Fibroblast of pulmonary artery (primary cell): ENCODE measurements at regions not wholly inside any gene's neighbourhood (a gene's known extent, or its start where the extent isn't known, plus 50 kb on each side); places are given as distances from the start of the nearest gene placed in this dataset.
A peak's percentile ranks its signal among the peaks of the same experiment; 100 is the strongest.

Experiments used
- DNase-seq: peaks from one replicate; pipeline ENCODE4 v3.0.0-alpha.2; 2010; ENCODE audit warnings: low read depth
- H3K4me3 ChIP-seq: replicated peaks from 2 replicates; pipeline ENCODE4 v1.5.1; 2011; ENCODE audit warnings: low read depth, mild to moderate bottlenecking, control low read depth, low read length, moderate library complexity
- TF ChIP-seq, protein P1 (sequence below): IDR thresholded peaks from 2 replicates; pipeline ENCODE4 v1.5.1; 2011; ENCODE audit warnings: mild to moderate bottlenecking, control low read depth, low read length, inconsistent platforms; ENCODE audit errors: missing control alignments

DNA sequence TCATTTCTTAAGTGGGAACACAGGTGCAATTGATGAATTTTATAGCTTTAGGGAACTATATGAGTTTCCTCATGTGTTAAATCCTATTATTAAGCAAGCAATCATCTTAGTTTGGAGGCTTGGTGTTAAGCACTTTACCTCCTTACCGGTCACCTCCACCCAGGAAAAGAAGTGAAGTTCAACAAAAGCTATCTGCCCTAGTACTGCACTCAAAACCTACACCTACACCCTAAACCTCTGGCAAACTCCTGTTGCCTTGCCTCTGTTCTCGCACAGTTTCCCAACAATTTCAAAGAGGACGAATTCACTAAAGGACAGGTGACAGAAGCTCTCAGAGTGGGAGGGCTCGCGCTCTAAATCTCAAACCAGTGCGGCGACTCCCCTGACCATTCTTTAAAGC lies 85.7 kb upstream of the TENT5D start:
- no peak for DNase-seq
- peak overlapping the region; percentile 32 for H3K4me3 ChIP-seq
- TF ChIP-seq, protein P1, sequence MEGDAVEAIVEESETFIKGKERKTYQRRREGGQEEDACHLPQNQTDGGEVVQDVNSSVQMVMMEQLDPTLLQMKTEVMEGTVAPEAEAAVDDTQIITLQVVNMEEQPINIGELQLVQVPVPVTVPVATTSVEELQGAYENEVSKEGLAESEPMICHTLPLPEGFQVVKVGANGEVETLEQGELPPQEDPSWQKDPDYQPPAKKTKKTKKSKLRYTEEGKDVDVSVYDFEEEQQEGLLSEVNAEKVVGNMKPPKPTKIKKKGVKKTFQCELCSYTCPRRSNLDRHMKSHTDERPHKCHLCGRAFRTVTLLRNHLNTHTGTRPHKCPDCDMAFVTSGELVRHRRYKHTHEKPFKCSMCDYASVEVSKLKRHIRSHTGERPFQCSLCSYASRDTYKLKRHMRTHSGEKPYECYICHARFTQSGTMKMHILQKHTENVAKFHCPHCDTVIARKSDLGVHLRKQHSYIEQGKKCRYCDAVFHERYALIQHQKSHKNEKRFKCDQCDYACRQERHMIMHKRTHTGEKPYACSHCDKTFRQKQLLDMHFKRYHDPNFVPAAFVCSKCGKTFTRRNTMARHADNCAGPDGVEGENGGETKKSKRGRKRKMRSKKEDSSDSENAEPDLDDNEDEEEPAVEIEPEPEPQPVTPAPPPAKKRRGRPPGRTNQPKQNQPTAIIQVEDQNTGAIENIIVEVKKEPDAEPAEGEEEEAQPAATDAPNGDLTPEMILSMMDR = no peak

DNA sequence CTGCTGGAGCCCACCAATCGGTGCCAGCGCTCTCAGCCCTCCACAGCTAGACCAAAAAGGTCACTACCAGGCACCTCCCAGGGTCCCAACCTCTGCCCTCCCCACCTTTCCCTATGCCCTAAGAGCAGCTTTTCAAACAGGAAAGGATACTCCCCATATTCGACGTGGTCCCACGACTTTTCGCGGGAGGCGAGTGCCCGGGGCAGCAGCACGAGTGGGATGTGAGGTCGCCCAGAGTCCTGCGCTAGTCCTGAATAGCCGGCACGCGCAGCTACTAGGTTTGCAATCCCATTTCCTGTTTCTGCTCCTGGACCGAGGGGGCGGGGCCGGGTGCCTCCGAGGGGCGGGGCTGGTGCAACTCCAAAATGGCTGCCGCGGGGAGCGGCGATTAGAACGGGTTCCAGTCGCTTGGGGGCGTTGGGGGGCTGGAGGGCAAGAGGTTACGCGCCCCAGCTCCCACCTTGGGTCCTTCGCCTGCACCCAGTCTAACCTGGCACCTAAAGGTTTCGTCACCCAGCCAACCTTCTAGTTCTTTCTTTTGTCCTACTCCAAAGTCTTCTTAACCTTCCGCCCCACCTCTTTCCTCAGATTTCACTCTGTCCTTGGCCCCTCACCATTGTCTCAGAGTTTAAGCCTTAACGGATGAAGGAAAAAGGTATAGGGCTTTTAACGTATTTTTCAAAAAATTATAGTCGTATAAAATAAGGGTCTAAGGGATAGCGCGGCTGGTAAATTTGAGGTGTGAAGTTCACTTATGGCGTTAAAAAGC lies 85.0 kb upstream of the TENT5D start:
- TF ChIP-seq, protein P1 = no peak
- peak overlapping the region; percentile 32 for H3K4me3 ChIP-seq
- DNase-seq = peak; percentile 2

DNA sequence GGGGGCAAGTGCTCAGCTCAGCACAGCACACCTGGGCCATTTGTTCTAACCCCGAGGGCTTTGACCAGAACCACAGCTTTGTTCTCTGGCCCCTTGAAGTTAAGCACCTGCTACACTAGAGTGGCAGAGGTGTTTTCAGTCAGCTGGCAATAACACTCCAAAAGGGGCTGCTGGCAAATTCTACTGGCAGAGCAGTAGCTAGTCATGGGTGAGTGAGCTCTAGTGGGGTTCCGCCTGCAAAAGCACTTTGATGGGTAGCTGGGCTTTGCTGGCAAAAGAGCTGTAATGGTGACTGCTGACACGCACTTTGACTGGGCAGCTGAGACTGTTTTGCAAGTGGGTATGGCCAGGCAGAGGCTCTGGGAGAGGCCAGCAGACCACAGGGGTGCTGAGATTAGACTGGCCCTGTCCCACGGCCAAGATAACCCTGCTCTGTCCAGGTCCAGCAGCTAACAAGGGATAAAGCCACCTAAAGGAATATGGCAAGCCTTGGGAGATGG lies 65.2 kb upstream of the TENT5D start:
- no peak for DNase-seq
- H3K4me3 ChIP-seq = no peak overlapping the region
- TF ChIP-seq, protein P1 = no peak
